Left ventricle myocardium inferior (tissue), 1 donor: ENCODE measurements at regions not wholly inside any gene's neighbourhood (a gene's known extent, or its start where the extent isn't known, plus 50 kb on each side); places are given as distances from the start of the nearest gene placed in this dataset.

Experiments used
- DNase-seq: peaks from one replicate; pipeline ENCODE4 v3.0.0-alpha.2; 2020
- H3K27ac ChIP-seq: fragments of 200-600 bp; replicated peaks from 2 replicates; pipeline ENCODE4 v1.8.0; 2021
- H3K27me3 ChIP-seq: fragments of 200-600 bp; 2 replicates; pipeline ENCODE4 v1.8.0; 2021; ENCODE audit warnings: low read depth
- H3K36me3 ChIP-seq: fragments of 200-600 bp; 2 replicates; pipeline ENCODE4 v1.8.0; 2021
- H3K4me1 ChIP-seq: fragments of 200-600 bp; 2 replicates; pipeline ENCODE4 v1.8.0; 2021
- H3K4me3 ChIP-seq: fragments of 200-600 bp; 2 replicates; pipeline ENCODE4 v1.8.0; 2021; ENCODE audit warnings: mild to moderate bottlenecking, moderate library complexity
- H3K9me3 ChIP-seq: fragments of 200-600 bp; replicated peaks from 2 replicates; pipeline ENCODE4 v1.8.0; 2021
- CTCF ChIP-seq: fragments of 200-600 bp; IDR thresholded peaks from 2 replicates; pipeline ENCODE4 v1.8.0; 2021; ENCODE audit warnings: antibody characterized with exemption, mild to moderate bottlenecking, borderline replicate concordance
- intact Hi-C: fragments of 100-400 bp; cut with micrococcal nuclease; formaldehyde crosslinking; loops from one replicate; pipeline ENCODE4 v1.11.0; 2022
- donor health status: DM: no; HTN: yes; CAD: no; lungs with severe emphysema.

GRCh38 chr1:208778417-208778816, 534.2 kb upstream of the PLXNA2 start:
- Histone ChIP-seq H3K36me3 (no peaks in the 10 kb centered on the region), H3K27ac (no peak overlapping the region), H3K9me3 (peaks cover 13% of the 10 kb centered on the region), H3K4me3 (no peak overlapping the region), H3K27me3 (no peaks in the 10 kb centered on the region), H3K4me1 (no peaks in the 10 kb centered on the region)
- TF ChIP-seq CTCF: no peak
- no peak for DNase-seq
- intact Hi-C loops: no loop called here

GRCh38 chr1:208781391-208782045, 537.3 kb upstream of the PLXNA2 start:
- no peak for DNase-seq
- Histone ChIP-seq H3K9me3 (peaks cover 13% of the 10 kb centered on the region), H3K27me3 (no peaks in the 10 kb centered on the region), H3K4me1 (no peaks in the 10 kb centered on the region), H3K27ac (no peak overlapping the region), H3K4me3 (no peak overlapping the region), H3K36me3 (no peaks in the 10 kb centered on the region)
- intact Hi-C loops: no loop called here
- no peak for TF ChIP-seq CTCF

GRCh38 chr1:208782186-208782585, 538.0 kb upstream of the PLXNA2 start:
- no peak for TF ChIP-seq CTCF
- Histone ChIP-seq H3K4me1 (no peaks in the 10 kb centered on the region), H3K9me3 (peaks cover 8% of the 10 kb centered on the region), H3K36me3 (no peaks in the 10 kb centered on the region), H3K27ac (no peak overlapping the region), H3K4me3 (no peak overlapping the region), H3K27me3 (no peaks in the 10 kb centered on the region)
- intact Hi-C loops: no loop called here
- no peak for DNase-seq

- H3K9me3 ChIP-seq: no peaks in the 10 kb centered on the region
- intact Hi-C loops: no loop called here
- no peaks in the 10 kb centered on the region for H3K4me1 ChIP-seq
- H3K4me3 ChIP-seq: no peak overlapping the region
- no peaks in the 10 kb centered on the region for H3K36me3 ChIP-seq
- no peak for DNase-seq
- H3K27ac ChIP-seq: no peak overlapping the region
- no peaks in the 10 kb centered on the region for H3K27me3 ChIP-seq
- TF ChIP-seq CTCF: no peak
Observed at GRCh38 chr1:208785629-208786028, 541.4 kb upstream of the PLXNA2 start.

- Histone ChIP-seq H3K27ac (no peak overlapping the region), H3K9me3 (no peaks in the 10 kb centered on the region), H3K36me3 (no peaks in the 10 kb centered on the region), H3K27me3 (no peaks in the 10 kb centered on the region), H3K4me1 (no peaks in the 10 kb centered on the region), H3K4me3 (no peak overlapping the region)
- no peak for TF ChIP-seq CTCF
- intact Hi-C loops: no loop called here
- DNase-seq: no peak
Observed at GRCh38 chr1:208787219-208787618, 543.0 kb upstream of the PLXNA2 start.
